ENCODE measurements at regions not wholly inside any gene's neighbourhood (a gene's known extent, or its start where the extent isn't known, plus 50 kb on each side); places are given as distances from the start of the nearest gene placed in this dataset.

DNA sequence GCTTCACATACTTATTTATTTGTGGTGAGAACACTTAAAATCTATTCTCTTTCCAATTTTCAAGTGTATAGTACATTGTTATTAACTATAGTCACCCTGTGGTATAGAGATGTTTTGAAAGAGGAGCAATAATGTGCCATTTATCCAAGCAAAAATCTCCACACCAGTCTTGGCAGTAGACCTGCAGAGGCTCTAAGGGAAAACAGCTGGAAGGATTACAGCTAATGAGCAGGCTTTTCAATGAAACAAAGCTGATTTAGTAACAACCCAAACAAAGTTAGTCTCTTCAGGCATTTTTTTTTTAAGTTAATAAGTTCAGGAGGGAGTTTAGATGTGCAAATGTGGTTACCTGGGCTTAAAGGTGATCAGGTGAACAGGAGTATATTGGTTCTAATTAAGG lies 101.9 kb downstream of the EVX1 start:
- H3K79me2 ChIP-seq (ENCODE audit: low read length) = no peaks in the 10 kb centered on the region
- ChIA-PET CTCF (no interaction called here), POLR2A (ENCODE audit: unreplicated experiment) (interaction anchor here (0.5 kb wide), 1 partner anchor 159 kb away, joined by 3 read pairs; the partner anchor contains the start of gene HOXA11)
- H3K9me3 ChIP-seq (ENCODE audit: low read length) = no peaks in the 10 kb centered on the region
- TF ChIP-seq EZH2 (IDR thresholded peaks at IDR 0.05; ENCODE audit: low read length, unreplicated experiment) (no peak), EZH2phosphoT487 (IDR thresholded peaks at IDR 0.05; ENCODE audit: borderline replicate concordance, low read length) (no peak)
- TF ChIP-seq, protein P1, sequence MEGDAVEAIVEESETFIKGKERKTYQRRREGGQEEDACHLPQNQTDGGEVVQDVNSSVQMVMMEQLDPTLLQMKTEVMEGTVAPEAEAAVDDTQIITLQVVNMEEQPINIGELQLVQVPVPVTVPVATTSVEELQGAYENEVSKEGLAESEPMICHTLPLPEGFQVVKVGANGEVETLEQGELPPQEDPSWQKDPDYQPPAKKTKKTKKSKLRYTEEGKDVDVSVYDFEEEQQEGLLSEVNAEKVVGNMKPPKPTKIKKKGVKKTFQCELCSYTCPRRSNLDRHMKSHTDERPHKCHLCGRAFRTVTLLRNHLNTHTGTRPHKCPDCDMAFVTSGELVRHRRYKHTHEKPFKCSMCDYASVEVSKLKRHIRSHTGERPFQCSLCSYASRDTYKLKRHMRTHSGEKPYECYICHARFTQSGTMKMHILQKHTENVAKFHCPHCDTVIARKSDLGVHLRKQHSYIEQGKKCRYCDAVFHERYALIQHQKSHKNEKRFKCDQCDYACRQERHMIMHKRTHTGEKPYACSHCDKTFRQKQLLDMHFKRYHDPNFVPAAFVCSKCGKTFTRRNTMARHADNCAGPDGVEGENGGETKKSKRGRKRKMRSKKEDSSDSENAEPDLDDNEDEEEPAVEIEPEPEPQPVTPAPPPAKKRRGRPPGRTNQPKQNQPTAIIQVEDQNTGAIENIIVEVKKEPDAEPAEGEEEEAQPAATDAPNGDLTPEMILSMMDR (conservative IDR thresholded peaks at IDR 0.05; ENCODE audit: low read depth, low read length) = no peak
- H3K9ac ChIP-seq (ENCODE audit: low read length) = no peak overlapping the region
- no peak for DNase-seq
- no peaks in the 10 kb centered on the region for H3K9me2 ChIP-seq (replicated peaks; ENCODE audit: low read length)
- H3F3A ChIP-seq (ENCODE audit: low read length, unreplicated experiment) = no peaks in the 10 kb centered on the region
- BruUV-seq (replicated peaks) = no TSS peak
- no peak overlapping the region for H3K4me3 ChIP-seq (ENCODE audit: low read length)
- no peaks in the 10 kb centered on the region for H3K27me3 ChIP-seq (ENCODE audit: low read length)
- intact Hi-C loops (cut with micrococcal nuclease) = no loop called here
- no peak for ATAC-seq
- H3K36me3 ChIP-seq (ENCODE audit: low read depth, low read length) = no peaks in the 10 kb centered on the region
- H4K20me1 ChIP-seq (ENCODE audit: low read length) = no peaks in the 10 kb centered on the region
- no peak overlapping the region for H3K4me2 ChIP-seq (ENCODE audit: low read length)
- no peak overlapping the region for H2AFZ ChIP-seq (ENCODE audit: low read length)
- no peak overlapping the region for H3K27ac ChIP-seq (ENCODE audit: low read length)
- peaks cover 35% of the 10 kb centered on the region for H3K4me1 ChIP-seq (ENCODE audit: insufficient read depth, low read length)

DNA sequence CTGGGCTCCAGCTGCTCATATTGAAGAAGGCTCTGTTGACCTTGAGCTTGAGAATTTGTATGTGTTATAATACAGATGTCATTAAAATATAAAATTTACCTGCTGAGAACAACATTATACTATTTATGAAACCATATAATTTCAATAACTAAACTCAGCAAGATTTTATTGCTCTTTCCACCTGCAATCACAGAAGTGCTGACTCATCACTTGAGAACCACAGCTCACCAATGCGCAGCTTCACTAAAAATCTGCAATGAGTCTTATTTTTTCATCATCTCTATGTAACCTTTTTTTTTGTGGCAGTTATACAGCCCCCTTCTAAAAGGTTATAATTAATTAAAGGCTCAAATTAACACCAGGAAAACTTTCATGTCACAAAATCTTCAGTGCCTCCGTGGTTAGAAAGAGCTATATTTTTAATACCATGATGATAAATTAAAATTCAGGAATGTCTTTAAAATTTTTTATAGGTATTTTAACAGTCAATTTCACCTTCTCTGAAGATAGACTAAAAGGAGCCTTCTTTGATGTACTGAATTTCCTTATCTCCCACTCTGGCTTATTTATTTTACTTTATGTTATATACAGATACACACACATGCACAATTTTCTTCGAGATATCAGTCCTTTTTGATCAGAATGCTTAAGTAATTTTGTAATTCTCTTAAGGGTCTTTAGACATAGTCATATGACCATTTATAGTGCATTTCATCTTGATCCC lies 102.7 kb downstream of the EVX1 start:
- Histone ChIP-seq H3F3A (ENCODE audit: low read length, unreplicated experiment) (no peaks in the 10 kb centered on the region), H3K9me3 (ENCODE audit: low read length) (no peaks in the 10 kb centered on the region), H3K79me2 (ENCODE audit: low read length) (no peaks in the 10 kb centered on the region), H3K4me3 (ENCODE audit: low read length) (peak overlapping the region; percentile 57), H4K20me1 (ENCODE audit: low read length) (no peaks in the 10 kb centered on the region), H3K4me1 (ENCODE audit: insufficient read depth, low read length) (peaks cover 43% of the 10 kb centered on the region), H3K4me2 (ENCODE audit: low read length) (peak overlapping the region; percentile 82), H3K27ac (ENCODE audit: low read length) (peak overlapping the region; percentile 92), H3K9me2 (replicated peaks; ENCODE audit: low read length) (no peaks in the 10 kb centered on the region), H3K27me3 (ENCODE audit: low read length) (no peaks in the 10 kb centered on the region), H3K36me3 (ENCODE audit: low read depth, low read length) (no peaks in the 10 kb centered on the region), H2AFZ (ENCODE audit: low read length) (peak overlapping the region; percentile 61), H3K9ac (ENCODE audit: low read length) (peak overlapping the region; percentile 62)
- POLR2A ChIA-PET (ENCODE audit: unreplicated experiment) = interaction anchor here (0.5 to 0.6 kb wide), 3 partner anchors 160 to 261 kb away, joined by 3 to 6 read pairs (median 3); partner anchors contain the start of gene HOXA11
- no TSS peak for BruUV-seq (replicated peaks)
- intact Hi-C loops (cut with micrococcal nuclease) = no loop called here
- TF ChIP-seq EZH2phosphoT487 (IDR thresholded peaks at IDR 0.05; ENCODE audit: borderline replicate concordance, low read length) (no peak), EZH2 (IDR thresholded peaks at IDR 0.05; ENCODE audit: low read length, unreplicated experiment) (no peak)
- TF ChIP-seq, protein P1 (conservative IDR thresholded peaks at IDR 0.05; ENCODE audit: low read depth, low read length) = no peak
- CTCF ChIA-PET = interaction anchor here (0.6 kb wide), 1 partner anchor 18 kb away, joined by 3 read pairs; no protein-coding TSS in a partner anchor
- DNase-seq (peak; percentile 38), ATAC-seq (no peak)

DNA sequence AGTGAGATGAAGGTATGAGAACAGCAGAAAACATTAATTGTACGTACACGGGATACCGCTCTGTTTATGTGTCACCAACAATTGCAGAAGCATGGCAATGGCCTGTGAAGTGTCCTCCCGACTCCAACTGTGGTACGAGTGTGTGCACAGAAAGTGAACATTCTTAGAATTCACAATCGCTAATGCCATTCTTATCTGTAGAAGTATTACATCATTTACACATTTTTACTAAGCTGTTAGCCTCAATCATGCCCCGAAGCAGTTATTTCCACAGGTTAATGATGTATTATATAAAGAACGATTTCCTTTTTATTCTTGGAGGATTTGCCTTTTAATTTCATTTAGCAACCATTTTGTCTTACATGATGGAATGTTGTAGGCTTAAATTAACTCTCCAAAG lies 103.4 kb downstream of the EVX1 start:
- Histone ChIP-seq H3K4me1 (ENCODE audit: insufficient read depth, low read length) (peaks cover 43% of the 10 kb centered on the region), H3K9me2 (replicated peaks; ENCODE audit: low read length) (no peaks in the 10 kb centered on the region), H3K27ac (ENCODE audit: low read length) (peak overlapping the region; percentile 92), H4K20me1 (ENCODE audit: low read length) (no peaks in the 10 kb centered on the region), H3K4me3 (ENCODE audit: low read length) (peak overlapping the region; percentile 57), H3K9me3 (ENCODE audit: low read length) (no peaks in the 10 kb centered on the region), H2AFZ (ENCODE audit: low read length) (peak overlapping the region; percentile 61), H3K27me3 (ENCODE audit: low read length) (no peaks in the 10 kb centered on the region), H3K9ac (ENCODE audit: low read length) (peak overlapping the region; percentile 62), H3K4me2 (ENCODE audit: low read length) (peak overlapping the region; percentile 82), H3F3A (ENCODE audit: low read length, unreplicated experiment) (no peaks in the 10 kb centered on the region), H3K36me3 (ENCODE audit: low read depth, low read length) (no peaks in the 10 kb centered on the region), H3K79me2 (ENCODE audit: low read length) (no peaks in the 10 kb centered on the region)
- TSS peak; percentile 71 for BruUV-seq (replicated peaks)
- ATAC-seq (no peak), DNase-seq (no peak)
- intact Hi-C loops (cut with micrococcal nuclease) = loop anchor here (1.0 to 2.0 kb wide), 6 partner anchors 27 to 317 kb away; partner anchors contain the start of genes EVX1 and HIBADH
- POLR2A ChIA-PET (ENCODE audit: unreplicated experiment) = no interaction called here
- CTCF ChIA-PET = no interaction called here
- TF ChIP-seq, protein P1 (conservative IDR thresholded peaks at IDR 0.05; ENCODE audit: low read depth, low read length) = no peak
- TF ChIP-seq EZH2phosphoT487 (IDR thresholded peaks at IDR 0.05; ENCODE audit: borderline replicate concordance, low read length) = no peak
- TF ChIP-seq EZH2 (IDR thresholded peaks at IDR 0.05; ENCODE audit: low read length, unreplicated experiment) = no peak
